NCI-H1694 (cell line): ENCODE measurements at regions not wholly inside any gene's neighbourhood (a gene's known extent, or its start where the extent isn't known, plus 50 kb on each side); places are given as distances from the start of the nearest gene placed in this dataset.

ENCODE experiments used
- DNase-seq: peaks from one replicate; lab custom pipeline; 2025; lab: John Stamatoyannopoulos, UW

DNA sequence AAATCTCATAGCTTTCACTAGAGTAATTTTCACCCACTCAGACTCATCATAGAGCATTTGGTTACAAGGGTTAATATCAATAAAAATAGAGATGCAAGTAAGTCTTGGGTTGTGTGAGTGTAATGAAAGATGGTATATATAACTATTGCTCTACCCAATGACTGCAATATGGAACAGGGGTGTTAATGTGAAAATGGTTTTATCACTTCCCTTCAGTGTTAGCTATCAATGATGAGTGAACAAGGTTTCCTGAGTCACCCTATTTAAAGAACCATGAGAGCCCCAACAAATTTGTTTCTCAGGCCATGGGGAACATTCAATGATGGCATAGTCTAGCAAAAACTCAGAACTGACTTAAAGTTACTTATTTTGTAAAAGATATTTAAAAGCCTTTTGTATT is 1133.6 kb upstream of the ZEB2 start:
- no peak for DNase-seq

DNA sequence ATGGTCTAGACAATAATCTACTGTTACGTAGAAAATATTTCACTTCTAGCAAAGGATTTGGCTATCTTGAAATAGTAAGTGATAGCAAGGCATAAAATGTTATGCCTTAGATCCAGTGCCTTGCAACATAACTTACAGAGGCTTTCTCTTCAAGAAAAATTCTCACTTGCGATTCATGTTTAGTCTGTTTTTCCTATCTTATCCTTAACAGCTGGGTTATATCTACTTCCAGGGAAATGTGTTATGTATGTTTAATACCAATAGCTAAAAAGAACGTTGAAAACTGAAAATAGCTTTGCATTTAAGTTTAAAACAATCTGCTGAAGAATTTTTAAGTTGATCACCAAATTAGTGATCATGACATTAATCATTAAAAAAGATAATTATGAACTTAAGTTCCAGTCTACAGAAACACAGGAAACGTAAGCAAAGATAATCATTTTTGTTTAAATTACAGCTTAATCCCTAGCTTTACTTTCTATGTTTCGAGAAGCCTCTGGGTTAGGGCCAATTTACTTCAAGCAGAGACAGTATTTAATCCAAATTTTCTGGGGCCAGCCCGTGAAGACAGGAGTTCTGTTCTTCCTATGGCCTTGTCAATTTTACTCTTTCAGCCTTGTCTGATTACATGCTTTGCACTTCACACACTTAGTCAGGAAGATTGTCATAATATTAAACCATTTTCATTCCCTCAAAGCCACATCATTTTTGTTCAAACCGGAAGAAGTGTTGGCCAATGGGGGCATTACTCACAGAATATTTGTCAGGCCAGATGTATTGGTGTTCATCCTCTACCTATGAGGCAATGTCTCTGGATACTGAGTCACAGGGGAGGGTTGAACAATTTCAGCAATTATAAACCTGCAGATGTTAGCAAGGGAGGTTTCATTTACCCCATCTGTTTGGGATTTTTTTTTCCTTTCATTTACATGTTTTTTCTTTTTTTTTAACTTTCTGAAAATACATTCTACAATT is 1132.9 kb upstream of the ZEB2 start:
- no peak for DNase-seq

DNA sequence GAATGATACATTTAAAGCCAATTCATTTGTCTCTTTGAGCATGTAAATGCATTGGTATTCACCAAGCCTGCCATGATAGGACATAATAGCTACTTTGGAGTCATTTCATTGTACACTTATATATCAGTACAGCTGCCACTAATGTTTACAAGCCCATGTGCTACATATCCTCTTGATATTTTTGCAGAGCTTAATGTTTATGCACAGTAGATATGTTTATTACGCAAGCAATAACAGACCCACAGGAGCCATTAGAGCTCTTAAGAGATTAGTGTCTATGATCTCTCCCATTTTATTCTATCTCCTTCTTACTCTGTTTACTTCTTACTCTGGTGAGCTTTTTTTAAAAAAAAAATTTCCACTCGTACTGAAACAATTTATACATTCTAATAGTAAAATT is 1132.1 kb upstream of the ZEB2 start:
- no peak for DNase-seq

DNA sequence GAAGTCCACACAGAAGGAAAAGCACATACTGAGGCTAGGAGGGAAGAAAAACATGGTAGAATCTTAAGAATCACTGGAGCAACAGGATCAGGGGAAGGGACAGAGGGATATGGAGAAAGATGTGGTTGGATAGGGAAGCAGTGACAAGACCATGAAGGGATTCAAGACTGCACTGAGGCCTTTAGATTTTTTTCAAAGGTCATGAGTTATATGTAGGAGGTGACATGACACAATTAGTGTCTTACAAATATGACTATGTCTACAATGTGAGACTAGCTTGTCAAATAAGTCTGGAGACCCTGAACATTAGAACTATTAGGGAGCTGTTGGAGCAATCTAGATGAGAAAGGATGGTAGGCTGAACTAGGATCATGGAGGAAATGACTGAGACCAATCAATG is 1130.3 kb upstream of the ZEB2 start:
- no peak for DNase-seq

DNA sequence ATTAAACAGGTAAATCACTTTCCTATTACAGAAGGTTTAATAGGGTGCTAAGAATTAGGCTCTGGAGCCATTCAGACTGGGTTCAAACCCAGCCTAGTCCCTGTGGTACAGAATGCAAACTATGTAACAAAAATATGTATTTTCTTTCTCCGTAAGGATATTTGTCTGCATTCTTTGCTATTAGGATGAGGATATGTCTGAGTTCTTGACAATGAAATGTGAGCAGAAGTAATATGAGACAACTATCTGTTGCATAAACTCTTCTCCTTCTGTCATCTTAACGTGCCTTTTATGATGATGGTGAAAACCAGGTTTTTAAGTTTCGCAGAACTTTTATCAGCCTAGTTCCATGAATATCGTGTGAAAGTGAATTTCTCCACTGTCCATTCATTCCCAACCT is 1129.1 kb upstream of the ZEB2 start:
- no peak for DNase-seq

DNA sequence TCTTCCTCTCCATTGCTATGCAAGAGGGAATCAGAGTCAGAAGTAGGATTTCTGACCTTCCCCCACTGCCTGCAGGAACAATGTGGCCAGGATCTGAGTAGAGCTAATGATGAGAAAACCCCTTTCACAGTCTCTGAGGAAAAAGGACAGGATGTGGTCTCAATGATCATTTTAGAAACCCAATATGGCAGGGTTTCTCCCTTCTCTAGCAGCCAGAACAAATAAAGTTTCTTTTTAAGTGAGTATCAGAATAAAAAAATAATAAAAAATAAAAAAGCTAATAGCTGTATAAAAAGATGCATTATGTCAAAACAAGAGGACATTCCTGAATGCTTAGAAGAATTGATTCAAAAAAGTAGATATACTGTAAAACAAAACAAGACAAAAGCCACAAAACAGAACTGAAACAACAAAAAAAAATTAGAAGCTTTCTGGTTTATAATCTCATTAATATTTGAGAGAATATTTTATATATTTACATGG is 1124.9 kb upstream of the ZEB2 start:
- no peak for DNase-seq

DNA sequence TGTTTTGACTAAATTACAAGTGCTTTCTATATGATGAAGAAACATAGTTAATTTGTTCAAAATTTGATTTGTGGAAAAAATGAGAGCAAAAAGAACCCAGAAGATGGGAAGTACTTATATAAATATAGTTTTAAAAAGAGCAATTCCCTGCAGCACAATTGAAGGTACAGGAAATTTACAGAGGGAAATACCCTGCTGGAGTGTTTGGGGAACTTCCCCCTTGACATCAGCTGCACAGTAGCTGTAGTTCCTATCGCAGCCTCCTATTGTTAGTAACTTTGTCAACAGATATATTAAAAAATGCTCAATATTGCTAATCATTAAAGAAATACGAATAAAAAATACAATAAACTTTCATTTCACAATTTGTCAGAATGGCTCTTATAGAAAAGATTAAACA is 1118.8 kb upstream of the ZEB2 start:
- DNase-seq = no peak

DNA sequence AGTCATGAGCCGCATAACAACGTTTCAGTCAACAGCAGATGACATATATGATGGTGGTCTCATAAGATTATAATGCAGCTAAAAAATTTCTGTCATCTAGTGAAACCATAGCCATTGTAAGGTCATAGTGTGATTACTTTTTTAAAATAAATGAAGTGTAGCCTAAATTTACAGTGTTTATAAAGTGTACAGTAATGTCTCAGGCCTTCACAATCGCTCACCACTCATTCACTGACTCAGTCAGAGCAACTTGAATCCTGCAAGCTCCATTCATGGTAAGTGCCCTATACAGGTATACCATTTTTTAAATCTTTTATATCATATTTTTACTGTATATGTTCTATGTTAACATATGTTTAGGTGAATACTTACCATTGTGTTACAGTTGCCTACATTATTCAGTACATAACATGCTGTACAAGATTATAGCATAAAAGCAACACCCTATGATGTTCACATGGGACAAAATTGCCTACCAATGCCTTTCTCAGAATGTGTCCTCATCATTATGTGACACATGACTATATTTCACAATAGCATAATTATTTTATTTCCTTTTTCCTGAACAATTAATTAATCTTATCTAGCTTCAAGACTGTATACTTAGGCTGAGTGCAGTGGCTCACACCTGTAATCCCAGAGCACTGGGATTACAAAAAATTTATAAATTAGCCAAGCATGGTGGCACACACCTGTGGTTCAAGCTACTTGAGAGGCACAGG is 1115.9 kb upstream of the ZEB2 start:
- DNase-seq = no peak

DNA sequence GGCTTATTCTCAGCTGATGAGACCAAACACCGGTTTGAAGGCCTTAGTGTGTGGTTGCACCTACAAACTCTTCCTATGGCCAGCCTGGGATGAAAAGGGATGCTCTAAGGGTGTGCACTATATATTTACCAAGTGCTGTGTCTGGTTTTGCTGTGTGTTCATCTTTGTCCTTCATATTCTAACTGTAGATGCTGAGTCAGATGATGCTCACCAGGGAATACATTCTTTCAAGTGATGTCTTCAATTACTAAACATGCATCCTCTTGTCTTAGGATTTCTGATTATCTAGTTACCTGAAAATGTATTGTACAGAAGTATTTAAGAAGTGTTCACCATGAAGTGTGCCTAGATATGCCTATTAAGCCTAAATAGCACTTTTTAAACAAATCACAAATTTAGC is 1111.6 kb upstream of the ZEB2 start:
- no peak for DNase-seq

DNA sequence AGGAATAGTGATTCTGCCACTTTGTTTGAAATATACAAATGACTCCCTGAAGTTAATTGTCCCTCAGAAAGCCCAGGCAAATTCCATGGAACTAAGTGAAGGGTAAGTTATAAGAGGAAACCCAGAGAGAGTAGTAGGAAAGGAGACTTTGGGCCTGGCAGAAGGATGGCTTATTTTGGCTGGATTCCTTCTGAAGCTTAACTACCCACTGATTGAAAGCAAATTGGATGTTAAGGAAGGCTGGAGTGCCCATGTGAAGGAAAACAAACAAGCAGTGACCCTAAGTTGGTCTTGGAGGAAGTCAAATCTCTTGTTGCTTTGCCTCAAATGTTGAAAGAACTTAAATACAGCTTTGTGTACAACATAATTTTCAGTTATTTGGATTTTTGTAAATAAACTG is 1106.4 kb upstream of the ZEB2 start:
- DNase-seq = no peak

DNA sequence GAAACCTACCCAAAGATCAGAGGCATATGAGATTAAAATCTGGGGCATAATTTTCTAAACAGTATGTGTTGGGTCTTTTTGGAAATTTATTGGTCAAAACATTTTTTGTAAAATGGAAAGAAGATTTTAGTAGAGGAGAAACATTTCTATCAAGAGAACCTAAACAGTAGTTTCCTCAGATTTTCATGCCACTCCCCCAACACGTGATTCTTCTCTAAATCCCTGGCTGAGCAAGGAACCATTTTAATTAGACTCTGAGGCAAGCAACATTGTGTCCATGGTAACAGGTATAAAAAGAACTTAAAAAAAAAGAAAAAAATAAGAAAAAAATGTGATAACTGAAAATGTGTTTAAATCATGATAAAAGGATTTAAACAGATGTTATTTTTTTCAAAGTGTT is 1105.2 kb upstream of the ZEB2 start:
- no peak for DNase-seq

DNA sequence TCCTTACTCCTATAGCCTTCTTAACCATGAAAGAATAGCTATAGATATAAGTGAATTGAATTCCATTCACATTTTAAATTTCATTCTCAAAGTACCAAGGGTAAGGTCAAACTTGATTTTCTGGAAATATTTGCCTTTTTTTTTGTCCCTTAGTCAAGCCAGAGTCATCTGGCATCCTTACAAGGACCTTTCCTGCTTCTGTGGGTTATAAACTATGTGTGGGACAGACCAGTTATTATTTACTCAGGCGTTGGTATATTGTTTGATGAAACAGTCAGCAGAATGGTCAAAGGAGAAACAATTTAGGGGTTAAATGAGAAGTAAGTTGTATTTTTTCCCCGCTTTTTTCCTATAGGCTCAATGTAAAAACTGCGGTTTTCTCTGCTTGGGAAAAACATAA is 1103.2 kb upstream of the ZEB2 start:
- DNase-seq = no peak

DNA sequence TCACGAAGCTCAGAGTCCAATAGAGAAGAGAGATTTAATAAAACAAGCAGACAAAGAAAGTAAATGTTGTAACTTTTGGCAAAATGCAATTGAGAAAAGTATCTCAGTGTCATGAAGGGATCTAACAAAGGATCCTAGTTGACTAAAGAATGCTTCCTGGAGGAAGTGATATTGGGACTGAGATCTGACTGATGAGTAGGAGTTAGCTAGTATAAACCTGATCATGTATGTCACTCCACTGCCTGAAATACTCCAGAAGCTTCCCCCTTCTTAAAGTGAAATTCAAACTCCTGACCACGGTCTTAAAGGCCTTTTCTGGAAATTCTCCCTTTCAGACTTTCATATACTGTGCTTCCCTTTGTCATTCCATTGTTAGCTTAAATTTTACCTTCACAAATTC is 1102.4 kb upstream of the ZEB2 start:
- DNase-seq = no peak

DNA sequence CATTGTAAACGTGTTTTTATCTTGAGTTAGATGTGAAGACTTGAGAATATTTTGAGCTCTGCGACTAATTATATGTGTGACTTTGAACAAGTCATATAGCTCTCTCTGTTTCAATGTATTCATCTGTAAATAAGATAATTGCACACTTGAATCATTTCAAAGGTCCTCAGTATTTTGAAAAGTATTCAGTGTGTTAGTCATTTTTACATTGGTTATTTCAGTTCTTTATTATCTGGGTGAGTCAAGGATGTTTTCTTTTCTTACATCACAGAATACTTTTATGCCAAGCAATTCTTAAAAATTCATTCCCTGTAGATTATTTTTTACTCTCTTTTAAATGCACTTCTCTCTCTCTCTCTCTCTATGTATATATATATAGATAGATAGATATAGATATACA is 1098.0 kb upstream of the ZEB2 start:
- DNase-seq = no peak

DNA sequence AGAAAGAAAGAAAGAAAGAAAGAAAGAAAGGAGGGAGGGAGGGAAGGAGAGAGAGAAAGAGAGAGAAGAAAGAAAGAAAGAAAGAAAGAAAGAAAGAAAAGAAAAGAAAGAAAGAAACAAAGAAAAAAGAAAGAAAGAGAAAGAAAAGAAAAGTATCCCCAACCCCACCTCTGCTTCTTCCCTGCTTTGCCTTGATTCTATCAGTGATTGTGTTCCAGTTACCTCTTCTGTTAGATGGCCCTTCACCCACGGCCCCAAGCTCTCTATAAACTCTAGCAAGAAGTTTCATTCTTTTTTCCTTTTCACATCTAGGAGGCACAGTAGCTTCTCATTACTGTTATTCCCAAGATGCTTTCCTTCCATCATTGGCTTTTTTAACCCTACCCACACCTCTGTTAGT is 1097.5 kb upstream of the ZEB2 start:
- DNase-seq = no peak

DNA sequence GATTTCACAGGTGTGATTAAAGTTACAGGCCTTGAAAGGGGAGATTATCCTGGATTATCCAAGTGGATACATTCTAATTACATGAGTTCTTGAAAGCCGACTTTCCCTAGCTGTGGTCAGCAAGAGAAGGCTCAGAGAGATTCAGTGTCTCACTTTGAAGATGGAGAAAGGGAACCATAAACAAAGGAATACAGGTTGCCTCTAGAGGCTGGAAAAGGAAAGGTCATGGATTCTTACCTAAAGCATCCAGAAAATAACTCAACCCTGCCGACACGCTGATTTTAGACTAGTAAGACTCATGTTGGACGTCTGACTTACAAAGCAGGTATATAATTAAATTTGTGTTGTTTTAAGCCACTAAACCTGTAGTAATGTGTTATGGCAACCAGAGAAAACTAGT is 1095.7 kb upstream of the ZEB2 start:
- DNase-seq = no peak

DNA sequence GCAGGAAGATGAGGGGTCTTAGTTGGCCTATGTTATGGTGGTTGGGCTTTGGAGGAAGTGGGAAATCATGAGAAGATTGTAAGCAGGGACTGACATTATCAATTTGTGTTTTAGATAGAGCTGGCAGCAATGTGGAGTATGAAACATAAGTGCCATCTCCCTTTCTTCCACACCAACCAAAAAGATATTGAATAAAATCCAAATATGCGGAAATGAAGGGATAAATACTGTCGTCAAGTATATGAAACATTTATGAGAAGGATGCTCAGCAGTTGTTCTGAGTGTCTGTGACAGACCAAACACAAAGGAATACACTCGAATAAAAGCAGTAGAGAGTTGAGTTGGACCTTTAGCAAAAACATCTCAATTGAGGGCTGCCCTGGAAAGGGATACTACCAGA is 1090.0 kb upstream of the ZEB2 start:
- no peak for DNase-seq

DNA sequence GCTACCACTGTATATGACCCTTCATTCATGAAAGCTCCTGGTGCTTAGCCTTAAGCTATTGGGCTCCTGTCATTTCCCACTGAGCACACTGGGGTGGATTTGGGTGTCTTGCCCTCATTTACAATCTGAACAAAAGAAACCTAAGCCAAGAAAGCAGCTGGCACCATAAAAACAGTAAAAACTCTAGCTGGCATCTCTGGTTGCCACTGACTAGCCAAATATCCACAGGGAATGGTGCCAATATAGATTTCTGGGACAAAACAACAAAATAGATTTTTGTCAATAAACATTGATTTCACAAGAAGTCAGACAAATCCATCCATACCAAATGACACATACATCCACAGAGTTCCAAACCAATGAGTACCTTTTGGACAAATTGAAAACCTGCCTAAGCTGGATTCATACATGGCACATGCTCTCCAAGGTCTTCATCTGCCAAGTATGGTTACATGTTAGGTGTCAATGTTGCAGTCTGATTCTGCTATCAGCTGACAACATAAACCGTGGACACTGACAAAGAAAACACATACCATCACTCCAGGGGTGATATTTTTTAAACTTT is 1081.5 kb upstream of the ZEB2 start:
- no peak for DNase-seq

DNA sequence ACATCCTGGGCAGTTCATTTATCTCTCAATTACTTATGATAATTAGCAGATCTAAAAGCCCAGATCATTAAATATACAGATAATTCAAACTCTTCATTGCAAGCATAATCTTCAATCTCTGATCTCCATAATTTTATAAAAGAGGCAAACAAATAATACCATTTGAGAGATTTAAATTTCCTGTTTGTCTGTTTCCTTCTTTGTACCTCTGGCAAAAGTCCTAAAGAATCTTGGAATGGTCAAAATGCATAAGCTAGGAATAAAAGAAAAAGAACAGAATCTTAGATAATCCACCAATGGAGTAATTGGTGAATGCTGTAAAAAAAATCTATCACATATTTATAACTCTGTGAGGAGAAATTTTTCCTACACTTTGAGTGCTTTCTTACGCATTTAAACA is 1080.9 kb upstream of the ZEB2 start:
- DNase-seq = no peak

DNA sequence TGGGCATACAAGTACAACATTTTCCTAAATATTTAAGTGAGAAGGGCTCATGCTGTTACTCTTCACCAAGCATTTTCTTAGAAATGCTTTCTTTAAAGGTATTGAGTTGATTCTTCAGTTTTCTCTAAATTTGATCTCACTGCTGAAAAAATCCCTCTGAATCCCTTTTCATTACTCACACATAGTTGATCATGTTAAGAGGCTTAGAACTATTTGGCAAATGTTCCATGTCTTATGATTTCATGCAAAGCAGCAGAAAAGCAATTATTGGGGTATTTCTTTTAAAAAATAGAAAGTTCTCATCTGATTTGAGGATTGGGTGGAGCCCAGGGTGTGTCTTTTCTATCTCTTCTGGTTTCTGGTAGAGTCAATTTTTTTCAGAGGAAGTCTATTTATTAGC is 1079.8 kb upstream of the ZEB2 start:
- DNase-seq = no peak

DNA sequence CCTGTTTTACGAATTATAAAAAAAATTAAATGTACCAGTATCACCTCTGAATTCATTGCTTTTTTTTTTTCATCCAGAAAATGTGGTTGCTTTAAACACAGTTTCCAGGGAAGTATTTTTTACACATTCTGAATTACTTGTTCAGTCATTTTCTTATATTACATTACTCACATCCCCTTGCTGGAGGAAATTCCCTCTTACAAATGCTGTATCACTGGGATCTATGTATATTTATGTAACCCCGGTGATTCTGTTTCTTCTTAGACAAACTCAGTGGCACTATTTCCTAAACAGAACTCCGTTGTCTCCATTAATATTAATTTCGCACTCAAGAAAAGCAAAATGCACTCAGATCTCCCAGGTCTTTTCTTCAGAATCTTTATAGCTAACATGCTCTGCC is 1078.5 kb upstream of the ZEB2 start:
- DNase-seq = no peak

DNA sequence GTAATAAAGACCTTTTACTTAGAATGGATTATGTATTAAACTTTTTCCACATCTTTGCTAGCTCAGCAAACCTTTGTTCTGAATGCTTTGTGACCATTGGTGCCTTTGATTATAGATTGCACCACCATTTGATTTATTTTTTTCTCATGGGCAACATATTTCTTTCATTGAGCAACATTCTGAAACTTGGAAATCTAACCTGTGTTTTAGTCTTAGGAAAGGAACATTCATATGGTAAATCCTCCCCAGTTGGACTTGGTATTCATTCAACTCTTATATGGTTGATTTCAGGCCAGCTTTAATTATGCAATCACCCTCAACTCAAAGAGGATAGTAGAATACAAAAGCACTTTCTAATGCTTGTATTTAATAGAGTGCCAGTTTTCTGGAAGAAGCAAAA is 1077.9 kb upstream of the ZEB2 start:
- no peak for DNase-seq

DNA sequence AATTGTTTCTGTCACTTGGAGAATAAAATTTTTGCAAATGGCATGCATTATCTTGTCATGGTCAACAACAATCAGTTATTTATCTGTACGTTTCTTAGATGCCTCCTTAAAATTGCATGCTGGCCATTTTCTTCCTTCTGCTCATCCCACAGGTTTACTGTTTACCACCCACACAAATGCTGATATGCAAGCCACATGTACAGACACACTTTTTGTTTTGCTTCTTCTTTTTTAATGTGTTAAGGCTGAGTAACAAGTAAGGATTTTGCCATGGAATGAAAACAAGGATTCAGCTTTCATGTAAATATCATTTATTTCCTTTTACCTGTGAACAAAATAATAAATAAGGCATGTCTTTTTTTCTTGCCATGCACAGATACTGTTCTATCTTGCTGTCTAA is 1077.1 kb upstream of the ZEB2 start:
- no peak for DNase-seq
